Muscle of back (tissue), 3 donors: ENCODE measurements at regions not wholly inside any gene's neighbourhood (a gene's known extent, or its start where the extent isn't known, plus 50 kb on each side); places are given as distances from the start of the nearest gene placed in this dataset.

Experiments used
- DNase-seq, 3 donors: peaks; one replicate each; pipeline versions ENCODE4 v3.0.0 to v3.0.0-alpha.2; 2013

DNA sequence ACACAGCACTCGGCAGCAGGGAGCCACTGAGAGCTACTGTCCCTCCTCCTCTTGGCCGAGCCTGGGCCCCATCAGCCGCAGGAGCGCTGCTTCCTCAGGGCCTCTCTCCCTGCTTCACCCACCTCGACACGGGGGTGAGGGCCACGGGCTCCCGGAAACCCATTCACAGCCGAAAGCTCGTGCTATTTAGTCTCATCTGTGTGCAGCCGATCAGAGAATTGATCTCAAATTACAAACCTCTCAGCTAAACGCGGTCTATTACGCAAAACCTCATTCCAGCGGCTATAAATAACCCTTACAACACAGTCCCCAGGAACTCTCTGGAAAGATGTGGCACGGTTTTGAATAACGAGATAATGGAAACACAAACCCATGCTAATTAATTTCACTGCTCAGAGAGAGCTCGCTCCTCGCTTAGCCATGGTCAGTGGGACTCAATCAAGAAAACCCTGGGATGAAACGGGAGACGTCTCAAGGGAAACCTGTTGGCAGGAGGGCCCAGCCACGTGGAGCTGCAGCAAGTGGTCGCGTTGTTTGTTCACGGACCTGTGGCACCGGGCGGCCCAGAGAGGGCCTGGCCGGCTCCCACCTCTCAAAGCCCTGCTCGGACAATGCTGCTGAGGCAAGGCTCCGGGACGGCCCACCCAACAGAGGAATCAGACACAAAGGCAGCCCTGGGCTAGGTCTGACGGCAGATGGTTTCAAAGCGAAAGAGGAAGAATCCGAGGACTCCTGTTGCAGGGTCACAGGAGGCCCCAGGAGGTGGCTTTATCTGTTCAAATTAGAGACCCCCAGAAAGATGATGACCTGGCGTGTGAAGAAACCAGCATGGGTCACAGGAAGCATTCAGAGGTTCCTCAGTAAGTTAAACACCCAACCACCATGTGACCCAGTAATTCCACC is 210.5 kb downstream of the CTTN start:
- peak; percentile 49 to 83 (median 56) for DNase-seq

GRCh38 chr11:70610566-70611565 is 212.5 kb downstream of the CTTN start:
- DNase-seq = peak; percentile 36 to 91 (median 73)

- no peak for DNase-seq
Observed at GRCh38 chr11:70611821-70612220, 213.5 kb downstream of the CTTN start.

- DNase-seq = no peak
Observed at GRCh38 chr11:70612459-70613141, 214.3 kb downstream of the CTTN start.

DNA sequence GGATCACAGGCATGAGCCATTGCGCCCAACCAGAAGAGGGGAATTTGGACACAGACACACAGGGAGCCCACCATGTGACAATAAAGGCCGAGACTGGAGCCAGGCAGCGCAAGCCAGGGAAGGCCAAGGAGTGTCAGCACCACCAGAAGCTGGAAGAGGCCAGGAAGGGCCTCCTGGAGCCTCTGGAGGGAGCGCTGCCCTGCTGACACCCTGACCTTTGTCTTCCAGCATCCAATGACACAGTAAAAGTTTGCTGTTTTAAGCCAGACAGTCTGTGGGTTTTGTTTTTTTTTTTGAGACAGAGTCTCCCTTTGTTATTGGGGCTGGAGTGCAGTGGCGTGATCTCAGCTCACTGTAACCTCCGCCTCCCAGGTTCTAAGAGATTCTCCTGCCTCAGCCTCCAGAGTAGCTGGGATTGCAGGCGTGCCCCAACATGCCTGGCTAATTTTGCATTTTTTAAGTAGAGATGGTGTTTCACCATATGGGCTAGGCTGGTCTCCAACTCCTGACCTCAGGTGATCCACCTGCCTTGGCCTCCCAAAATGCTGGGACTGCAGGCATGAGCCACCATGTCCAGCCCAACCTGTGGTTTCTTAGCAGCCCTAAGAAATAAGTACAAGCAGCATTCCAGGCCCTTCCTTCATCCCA is 215.8 kb downstream of the CTTN start:
- DNase-seq = no peak

GRCh38 chr11:70615036-70615875 is 216.9 kb downstream of the CTTN start:
- no peak for DNase-seq

- DNase-seq = no peak
Observed at GRCh38 chr11:70616317-70616716, 218.0 kb downstream of the CTTN start.

DNA sequence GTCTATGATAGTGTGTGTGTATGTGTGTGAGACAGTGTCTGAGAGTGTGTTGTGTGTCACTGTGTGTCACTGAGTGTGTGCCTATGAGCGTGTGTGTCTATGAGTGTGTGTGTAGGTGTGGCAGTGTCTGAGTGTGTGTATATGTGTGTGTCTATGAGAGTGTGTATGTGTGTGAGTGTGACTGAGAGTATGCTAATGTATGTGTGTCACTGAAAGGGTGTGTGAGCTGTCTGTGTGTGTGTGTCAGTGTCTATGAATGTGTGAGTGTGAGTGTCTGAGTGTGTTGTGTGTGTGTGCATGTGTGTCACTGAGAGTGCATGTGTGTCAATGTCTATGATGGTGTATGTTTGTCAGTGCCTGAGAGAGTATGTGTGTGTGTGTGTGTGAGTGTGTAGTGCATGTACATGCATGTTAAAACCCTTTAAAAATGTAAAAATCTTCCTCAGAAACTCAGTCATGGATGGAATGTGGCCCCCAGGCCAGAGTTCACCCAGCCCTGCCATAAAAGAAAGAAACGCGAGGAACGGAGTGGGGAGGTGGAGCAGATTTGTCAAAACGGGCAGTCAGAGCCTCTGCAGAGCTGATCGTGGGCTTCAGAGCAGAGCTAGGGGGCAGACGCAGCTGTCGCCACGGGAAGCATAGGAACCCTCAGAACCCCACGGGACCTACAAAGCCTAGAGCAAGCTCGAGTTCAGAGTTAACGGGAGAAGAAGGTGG is 218.8 kb downstream of the CTTN start:
- DNase-seq = no peak

DNA sequence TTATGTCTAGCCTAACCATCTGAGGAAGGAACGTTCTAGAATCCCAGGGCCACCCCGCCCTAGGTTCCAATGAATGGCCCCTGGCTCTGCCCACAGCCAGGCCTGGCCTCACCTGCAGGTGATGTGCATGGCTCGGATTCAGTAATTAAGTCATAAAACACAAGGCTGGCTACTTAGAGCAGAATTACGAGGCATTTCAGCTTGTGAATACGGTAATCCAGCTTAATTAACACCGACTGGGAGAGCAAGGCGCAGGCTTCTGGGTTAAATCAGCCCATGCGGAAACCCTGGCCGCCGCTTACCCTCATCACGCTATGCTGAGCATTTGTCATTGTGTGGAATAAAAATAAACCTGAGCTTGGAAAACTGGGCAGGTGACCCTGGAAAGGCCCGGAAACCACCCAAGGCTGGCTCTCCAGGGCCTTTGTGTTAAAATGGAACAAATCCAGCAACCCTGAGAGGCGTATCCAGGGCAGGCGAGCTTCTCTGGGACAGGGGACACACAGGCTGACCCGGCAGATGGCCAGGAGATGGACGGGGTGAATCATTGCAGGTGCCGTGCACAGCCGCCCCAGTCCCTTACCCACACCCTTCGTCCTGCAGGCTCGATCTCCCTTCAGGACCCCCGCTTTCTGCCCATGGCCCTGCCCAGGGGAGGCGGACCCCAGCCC is 220.2 kb downstream of the CTTN start:
- DNase-seq = no peak

- DNase-seq = no peak
Observed at GRCh38 chr11:70619591-70619990, 221.3 kb downstream of the CTTN start.

- no peak for DNase-seq
Observed at GRCh38 chr11:70620510-70621184, 222.3 kb downstream of the CTTN start.

GRCh38 chr11:70621241-70621640 is 222.9 kb downstream of the CTTN start:
- DNase-seq = no peak

DNA sequence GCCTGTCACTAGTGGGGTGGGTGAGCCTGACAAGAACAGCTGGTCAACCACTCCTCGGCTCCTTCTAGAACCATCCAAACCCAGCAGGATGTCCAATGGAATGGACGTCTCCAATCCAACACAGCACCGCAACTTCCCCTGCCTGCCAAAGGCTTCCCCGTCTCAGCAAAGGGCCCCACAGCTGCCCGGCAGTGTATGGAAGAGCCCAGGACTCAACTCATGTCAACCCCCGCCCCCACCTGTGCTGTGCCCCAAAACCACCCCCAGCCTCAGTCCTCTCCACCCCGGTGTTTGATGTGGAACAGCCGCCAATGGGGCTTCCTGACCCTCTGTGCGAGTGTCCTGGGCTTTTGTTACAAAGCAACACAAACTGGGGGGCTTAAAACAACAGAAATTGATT is 223.8 kb downstream of the CTTN start:
- DNase-seq = no peak

DNA sequence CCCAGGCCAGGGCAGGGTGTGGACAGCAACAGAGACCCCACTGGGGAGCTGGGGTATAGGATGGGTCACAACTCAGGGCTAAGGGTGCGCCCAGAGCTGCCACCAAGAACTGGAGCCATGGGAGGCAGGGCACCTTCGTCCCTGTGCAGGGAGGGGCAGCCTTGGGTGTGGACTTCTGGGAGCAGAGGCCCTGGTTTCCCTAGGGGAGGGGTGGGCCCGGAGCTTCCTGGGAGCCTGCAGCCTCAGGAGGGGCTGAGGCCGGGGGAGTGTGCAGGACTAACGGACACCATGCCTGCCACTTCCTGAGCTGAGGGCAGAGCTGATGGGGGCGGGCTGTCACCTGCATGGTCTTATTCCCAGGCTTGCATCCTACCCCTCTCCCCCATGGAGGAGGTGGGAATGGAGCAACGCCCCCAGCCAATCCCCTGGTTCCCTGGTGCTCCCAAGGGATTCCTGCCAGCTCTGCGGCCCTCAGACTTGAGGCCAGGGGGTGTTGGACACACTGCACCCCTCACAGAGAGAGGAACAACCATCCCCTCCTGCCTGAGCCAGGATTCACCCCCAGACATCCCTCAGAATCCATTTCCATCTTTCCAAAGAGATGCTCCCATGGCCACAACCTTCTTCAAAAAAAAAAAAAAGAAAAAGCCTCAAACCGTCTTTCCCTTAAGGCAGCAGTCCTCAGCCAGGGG is 225.7 kb downstream of the CTTN start:
- DNase-seq = no peak

DNA sequence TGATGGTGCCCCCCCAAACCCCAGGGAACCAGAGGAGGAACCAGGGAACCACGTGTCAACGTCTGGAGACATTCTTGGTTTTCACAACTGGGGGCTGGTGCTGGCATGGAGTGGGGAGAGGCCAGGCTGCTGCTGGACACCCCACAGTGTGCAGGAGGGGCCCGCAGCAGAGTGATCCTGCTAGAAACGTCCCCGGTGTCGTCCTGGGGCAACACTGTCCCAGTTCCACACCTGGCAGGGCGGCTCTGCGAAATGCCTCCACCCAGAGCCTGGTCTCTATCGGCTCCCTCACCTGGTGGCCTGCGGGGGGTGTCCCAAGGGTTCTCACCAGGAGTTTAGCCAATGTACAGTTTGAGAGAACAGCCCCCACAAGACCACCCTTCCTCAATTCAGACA is 226.3 kb downstream of the CTTN start:
- no peak for DNase-seq

DNA sequence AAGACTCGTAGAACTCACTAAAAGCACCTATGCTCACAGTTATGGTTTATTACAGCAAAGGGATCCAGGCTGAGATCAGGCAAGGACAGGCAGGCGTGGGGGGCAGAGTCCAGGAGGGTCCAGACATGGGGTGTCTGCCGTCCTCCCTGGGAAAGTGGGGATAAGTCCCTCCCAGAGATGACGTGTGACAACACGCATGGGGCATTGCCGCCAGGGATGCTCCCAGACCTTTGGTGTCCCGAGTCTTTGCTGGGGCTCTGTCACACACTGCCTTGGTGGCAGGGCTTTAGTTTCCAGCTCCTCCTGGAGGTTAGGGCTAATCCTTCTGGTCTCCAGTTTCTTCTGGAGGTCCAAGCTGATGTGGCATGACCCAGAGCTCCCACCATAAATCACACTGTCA is 226.7 kb downstream of the CTTN start:
- no peak for DNase-seq

GRCh38 chr11:70625582-70626518 is 227.5 kb downstream of the CTTN start:
- peak in 1 of 3 donors; percentile 60 for DNase-seq
